NCI-H2107 treated with DMSO at 0.1 percent for 48 hours (cell line): ENCODE measurements at regions not wholly inside any gene's neighbourhood (a gene's known extent, or its start where the extent isn't known, plus 50 kb on each side); places are given as distances from the start of the nearest gene placed in this dataset.

Source experiments
- DNase-seq: peaks from one replicate; lab custom pipeline; 2025; ENCODE audit not compliant: unreplicated experiment; lab: John Stamatoyannopoulos, UW

DNA sequence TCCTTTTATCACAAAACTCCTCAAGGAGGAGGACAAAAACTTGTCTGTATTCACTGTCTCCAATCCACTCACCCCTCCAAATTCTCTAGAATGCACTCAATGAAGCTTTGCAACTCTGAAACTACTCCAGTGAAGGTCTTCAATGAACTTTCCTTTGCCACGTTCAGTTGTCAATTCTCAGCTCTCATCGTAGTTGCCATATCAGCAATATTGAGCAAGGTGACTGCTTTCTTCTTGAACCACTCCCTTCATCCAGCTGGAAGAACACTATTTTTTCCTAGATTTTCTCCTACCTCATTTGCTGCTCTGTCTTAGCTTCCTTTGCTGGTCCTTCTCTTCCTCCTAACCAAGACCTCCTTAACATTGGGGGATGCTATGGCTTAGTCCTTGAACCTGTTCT lies 191.8 kb downstream of the KDR start:
- DNase-seq: no peak

DNA sequence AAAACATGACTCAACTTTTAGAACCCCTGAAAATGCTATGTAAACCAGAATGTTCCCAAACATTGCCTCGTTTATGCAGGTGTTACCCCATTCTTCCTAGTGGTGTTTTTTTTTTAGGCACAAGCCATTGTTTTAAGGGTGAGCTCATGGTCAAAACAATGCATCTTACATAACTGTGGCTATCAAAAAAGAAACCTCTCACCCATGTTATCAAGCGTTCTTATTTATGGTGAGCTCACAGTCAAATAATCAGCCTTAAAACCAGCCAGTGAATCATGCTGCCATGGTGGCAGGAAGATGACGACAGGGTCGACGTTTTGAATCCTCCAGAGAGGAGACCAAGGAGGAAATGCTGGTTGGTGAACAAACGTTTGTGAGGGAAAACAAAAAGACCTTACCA lies 195.2 kb downstream of the KDR start:
- no peak for DNase-seq

DNA sequence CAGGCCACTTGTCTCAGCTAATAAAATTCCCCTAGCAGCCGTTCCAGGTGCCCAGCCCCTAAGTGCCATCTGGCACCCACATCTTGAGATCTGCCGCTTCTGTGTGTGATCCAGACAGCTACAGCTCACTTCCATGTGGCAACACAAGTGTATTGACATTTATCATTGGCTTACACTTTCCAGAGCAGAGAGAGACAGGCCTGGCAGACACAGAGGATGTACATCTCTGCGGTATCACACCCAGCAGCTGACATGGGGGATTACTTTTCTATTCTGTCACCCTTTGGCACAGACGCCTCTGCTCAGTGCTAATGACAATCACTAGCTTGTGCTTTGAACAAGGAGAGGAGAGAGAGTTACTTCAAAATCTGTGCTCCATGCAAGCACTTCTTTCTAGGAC lies 195.9 kb downstream of the KDR start:
- peak; percentile 39 for DNase-seq

DNA sequence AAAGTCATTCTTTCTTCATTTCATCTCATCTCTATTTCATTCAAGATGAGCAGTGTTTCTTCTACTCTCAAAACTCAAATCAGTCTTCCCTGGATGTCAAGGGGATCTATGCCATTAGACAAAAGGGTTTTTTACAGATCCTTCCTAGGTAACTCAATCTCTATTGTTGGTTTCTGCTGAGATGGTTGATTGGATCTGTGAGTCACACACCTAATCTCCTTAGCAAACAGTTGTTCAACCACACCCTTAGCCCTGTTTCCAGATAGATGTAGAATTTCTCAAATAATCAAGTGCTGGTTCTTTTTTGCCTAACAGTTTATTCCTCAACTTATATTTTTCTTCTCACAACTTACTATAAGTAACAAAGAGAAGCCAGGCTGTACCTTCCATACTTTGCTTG lies 200.5 kb downstream of the KDR start:
- no peak for DNase-seq

DNA sequence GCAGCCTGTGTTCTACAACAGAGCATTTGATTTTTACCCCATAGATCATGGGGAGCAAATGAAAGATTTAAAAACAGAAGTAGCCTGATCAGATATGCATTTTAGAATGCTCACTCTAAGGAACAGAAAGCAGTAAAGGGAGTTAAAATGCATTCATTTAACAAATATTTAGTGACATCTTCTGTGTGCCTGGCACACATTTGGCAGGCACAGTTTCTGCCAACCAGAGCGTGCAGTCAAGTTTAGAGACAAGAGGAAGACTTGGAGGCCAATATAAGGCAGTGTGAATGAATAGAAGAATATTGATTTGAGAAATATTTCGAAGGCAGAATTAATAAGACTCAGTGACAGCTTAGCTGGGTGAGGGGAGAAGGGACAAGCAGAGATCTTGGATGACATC lies 210.1 kb downstream of the KDR start:
- DNase-seq: no peak

DNA sequence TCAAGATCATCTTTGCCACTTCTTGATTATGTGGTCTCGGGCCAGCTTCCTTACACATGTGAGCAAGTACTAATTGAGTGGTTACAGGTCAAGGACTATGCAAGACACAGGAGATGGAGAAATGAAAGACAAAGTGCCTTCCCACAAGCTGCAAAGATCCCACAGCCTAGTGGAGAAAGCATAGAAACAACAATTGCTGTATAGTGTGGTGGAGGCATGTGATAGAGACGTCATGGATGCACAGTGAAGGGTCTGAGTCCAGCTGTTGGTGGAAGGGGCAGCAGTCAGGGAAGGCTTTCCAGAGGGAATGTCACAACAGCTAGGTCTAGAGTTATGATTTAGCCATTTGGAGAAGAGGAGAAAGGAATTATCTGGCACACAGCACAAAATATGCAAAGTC lies 210.6 kb downstream of the KDR start:
- DNase-seq: no peak

DNA sequence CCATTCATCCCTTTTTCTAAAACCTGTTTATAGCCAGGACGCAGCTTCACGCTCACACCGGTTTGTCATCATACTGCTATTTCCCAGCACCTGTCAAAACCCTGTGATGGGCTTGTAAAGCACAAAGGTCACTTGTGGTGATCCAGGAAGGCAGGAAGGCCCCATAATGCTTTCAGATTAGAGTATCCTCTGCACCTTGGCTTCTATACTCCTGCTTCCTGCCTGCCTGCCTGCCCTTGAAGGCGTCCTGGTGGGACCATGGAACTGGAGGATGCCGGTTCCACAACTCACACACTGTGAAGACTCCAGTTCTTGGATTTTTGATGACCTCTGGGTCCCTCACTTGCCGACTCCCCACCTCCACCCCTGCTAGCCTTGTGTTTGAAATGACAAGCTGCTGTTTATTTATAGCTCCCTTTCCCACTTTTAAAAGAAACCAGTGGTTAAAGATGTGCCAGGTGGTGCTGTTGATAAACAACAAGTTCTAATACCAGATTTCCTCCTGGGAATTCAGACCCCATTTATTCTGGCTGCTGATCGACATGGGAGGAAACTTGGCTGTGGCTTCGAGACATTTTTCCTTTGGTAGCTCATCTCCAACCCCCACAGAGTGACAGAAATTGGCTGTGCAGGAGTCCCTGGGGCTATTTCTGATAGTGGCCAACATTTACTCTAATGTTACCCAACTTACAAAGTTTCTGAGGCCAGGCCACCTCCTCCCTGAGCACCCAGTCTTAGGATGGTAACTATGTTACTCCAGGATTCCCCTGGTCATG lies 211.5 kb downstream of the KDR start:
- DNase-seq: peak; percentile 7

DNA sequence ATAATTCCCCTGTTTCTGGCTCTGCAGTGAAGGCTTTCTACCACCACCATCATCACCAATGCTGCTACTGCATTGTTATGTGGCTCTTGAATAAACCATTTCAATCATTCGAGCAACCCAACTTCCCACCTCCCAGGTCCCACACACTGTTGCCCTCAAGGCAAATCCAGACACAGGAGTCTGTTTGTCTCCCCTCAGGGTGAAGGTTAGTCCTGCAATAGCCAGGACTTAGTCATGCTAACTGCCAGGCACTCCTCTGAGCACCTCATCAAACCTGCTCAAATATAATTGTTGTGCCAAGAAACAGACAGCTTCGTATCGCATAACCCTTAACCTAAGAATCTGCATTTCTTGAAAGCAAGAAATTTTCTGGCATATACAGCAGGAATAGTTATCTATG lies 213.2 kb downstream of the KDR start:
- no peak for DNase-seq

DNA sequence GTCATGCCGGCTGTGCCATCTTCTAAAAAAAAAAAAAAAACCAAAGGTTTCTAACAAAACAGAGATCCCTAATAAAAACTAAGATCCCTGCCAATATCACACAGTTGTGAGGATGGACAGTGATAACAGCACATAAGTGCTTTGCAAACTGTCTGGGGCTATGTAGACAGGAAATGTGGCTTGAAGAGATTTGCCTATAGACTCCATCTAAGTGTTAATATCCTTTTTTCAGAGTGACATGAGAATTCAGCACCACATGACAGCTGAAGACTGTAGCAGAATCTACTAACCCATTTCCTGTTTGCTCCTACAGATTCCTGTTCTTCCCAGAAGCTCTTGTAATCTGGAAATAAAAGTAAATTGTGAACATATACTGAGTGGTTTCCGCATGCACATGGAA lies 215.4 kb downstream of the KDR start:
- DNase-seq: no peak

DNA sequence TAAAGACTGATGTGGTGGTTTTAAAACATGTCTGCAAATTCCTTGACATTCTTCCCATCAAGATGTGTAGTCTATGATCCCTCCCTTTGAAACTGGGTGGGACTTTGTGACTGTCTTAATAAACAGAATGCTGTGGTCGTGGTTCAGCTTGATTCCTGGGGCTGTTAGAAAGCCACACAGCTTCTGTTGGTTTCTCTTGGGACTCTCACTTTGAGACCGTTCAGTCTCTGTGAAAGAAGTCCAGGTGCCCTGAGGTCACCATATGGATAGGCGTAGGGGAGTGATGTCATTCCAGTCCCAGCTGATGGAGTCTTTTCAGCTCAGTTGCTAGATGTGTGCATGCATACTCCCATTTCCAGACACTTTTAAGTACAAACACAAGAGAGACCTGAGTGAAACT lies 216.6 kb downstream of the KDR start:
- DNase-seq: no peak

DNA sequence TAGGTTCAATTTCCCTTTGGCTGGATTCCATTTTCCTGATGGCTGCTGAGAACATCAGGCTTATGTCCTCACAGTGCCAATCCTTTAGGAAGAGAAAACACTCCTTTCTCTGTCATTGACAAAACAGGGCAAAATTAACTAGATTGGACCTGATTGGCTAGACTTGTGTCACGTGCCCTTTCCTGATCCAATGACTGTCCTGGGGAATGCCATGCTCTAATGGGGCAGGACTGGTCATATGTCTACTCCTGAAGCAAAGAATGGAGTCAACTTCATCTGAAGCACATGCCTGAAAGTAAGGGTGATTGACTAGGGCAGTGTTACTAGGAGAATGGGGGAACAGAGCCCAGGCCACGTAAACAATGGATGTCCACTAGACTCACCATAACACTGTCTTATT lies 220.4 kb downstream of the KDR start:
- DNase-seq: no peak

DNA sequence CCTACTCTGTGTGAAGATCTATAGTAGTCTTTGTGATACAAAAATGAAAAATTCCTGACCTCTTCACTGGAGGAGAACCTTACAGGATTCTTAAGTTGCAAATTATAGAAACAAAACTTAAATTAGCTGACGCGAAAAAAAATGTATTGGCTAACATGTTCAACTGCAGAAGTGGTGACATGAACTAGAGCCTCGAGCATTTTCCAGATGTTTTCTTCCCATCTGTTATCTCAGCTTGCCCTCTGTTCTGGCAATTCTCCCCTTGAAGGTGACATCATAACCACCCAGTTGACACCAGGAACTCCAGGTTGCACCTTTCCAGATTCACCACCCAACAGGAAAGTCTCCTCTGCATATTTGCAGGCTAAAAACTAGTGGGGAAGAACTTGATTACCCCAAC lies 222.4 kb downstream of the KDR start:
- DNase-seq: no peak

DNA sequence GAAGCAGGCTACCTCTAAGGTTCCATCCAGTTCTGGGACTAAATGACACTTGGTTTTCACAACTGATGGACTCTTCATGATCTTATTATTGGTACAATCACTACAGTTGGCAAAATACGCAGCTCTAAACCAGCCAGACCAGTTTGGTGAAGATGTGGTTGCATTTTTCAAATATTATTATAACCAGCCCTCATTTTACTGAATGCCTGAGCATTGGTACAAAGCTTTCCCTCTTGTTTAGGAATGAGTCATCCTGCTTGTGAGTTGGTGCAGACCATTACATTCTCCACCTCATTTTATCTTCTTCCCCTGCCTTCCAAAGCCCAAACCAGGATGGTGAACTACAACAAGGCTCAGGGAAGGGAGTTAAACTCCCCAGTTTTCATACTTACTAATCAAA lies 223.1 kb downstream of the KDR start:
- DNase-seq: no peak

DNA sequence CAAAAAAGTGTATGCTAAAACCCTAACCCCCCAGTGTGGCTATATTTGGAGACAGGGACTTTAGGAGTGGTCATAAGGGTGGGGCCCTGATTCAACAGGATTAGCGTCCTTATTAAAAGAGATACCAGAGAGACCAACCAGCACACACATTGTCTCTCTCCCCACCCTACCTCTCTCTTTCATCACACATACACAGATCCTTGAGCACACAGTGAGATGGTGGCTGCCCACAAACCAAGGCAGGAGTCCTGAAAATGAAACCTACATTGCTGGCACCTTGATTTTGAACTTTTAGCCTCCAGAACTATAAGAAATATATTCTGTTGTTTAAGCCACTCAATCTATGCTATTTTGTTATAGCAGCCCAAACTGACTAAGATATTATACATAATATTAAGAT lies 224.2 kb downstream of the KDR start:
- DNase-seq: no peak

DNA sequence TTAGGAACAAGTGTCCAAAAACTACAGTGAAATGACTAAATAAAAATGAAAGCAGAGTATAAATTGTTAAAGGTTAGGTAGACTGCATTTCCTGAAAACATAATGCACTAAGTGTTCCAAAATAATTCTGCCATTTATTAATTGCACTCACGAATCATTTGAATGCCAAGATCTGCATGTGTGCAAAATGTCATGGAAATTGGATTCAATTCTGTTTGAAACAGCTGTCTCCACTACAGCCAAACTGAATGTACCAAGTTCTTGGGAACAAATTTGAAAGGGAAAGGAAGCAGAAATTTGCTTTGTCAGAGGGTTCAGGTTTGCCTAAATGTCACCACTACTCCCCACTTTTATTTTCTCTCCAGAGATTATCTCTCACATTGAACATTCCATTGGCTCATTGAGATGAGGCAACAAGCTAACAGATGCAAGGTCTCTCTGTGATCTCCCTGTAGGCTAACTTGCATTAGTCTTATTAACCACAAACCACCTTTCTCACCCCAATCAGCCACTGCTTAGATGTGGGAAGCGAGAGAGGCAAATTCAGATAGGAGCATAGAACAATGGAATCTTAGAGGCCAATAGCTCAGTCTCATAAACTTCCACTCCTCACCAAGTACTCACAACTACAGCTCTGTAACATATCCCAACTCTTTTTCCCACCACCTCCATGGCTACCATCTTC lies 226.6 kb downstream of the KDR start:
- DNase-seq: no peak

DNA sequence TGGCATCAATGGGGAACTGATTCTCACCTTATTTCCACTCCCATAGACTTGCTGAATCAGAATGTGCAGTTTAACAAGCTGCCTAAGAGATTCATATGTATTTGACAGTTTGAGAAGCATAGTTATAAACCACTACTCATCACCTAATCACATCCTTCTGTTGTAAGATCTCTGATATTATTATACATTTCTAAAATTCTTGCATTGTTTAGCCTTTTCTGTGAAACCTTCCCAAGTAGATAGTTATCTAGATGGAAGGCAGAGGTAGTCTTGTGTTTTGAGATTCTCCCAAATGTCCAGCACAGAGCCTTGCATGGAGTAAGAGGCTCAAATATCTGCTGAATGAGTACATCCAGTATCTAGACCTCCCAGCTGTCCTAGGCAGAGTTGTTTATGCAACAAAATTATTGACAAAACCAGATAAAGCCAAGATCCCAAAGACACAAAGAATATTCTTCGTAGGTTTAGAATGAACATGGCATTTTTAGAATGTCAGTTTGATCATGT lies 227.3 kb downstream of the KDR start:
- DNase-seq: no peak

DNA sequence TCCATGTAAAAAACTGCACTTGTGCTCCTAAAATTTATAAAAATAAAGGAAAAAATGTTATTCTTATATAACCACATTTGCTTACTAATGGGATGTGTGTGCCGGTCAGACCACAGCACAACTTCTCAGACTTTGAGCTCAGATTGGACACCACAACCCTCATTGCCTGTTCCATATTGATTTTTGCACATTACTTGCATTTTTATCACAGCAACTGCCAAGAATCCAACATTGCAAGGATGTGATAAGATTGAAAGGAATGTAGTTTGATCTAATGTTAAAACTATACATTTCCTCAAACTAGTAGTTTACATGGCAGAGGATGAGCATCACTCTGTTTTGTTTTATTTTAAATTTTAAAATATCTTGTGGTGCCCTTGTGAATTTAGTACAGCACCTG lies 227.8 kb downstream of the KDR start:
- no peak for DNase-seq

DNA sequence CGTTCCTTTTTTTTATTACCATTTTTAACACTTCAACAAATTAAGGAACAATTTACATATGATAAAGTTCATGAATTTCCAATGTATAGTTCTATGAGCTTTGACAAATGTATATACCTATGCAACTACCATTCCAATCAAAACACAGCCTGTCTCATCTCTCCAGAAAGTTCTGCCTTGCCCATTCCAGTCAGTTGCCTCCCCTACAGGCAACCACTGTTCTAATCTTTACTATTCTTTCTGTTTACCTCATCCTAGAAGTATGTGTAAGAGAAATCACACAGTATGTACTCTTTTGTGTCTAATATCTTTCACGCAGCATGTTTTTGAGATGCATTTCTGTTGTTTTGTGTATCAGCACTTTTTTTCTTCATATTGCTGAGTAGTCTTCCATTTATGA lies 224.9 kb downstream of the KIT start:
- no peak for DNase-seq

DNA sequence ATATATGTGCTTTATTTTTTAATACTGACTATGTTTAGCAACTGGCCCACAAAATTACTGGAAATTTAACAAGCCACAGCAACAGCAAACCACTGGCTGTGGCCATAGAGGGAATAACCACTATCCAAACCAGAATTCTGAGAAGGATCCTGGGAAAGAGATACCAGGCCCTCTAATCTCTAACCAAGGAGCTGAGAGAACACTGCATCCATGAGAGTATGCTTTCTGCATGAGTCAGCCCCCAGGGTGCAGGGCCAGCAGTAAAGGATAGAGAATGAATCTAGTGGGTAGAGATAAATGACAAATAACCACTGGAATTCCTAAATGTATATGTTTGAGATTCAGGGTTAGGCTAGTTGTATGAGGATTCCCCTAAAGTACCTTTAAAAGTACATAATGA lies 221.8 kb downstream of the KIT start:
- no peak for DNase-seq

DNA sequence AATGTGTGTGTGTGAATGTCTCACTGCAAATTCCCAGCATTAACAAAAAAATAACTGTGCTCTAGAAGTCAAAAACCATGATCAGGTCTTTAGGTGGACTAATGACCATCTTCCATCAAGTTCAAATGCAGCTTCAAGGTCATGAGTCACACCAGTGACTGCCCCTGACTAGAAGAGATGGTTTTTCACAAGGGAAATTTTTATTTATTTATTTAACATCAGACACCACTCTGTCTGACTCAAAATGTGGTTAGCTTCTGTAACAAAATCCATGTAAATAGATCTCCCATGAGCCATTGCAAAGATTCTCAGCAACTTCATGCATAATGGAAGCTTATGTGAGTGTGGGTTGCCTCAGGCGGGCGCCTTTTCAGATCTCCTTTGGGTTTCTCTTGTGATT lies 219.2 kb downstream of the KIT start:
- DNase-seq: no peak

DNA sequence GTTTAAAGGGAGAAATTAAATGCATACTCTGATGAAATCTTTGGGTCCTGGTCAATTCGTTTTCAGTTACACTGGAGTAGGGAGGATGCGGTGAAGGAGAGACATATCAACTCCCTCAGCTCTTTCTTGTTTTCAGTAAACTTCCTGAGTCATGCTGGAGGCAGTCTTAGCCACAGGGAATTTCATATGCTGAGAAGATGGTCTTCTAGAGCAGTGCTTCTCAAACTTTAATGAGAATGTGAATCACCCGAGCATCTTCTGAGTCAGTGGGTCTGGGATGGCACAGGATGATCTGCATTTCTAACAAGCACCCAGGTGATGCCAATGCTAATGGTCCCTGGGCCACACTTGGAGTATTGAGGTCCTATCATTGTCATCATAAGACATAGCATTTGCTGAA lies 214.5 kb downstream of the KIT start:
- no peak for DNase-seq

DNA sequence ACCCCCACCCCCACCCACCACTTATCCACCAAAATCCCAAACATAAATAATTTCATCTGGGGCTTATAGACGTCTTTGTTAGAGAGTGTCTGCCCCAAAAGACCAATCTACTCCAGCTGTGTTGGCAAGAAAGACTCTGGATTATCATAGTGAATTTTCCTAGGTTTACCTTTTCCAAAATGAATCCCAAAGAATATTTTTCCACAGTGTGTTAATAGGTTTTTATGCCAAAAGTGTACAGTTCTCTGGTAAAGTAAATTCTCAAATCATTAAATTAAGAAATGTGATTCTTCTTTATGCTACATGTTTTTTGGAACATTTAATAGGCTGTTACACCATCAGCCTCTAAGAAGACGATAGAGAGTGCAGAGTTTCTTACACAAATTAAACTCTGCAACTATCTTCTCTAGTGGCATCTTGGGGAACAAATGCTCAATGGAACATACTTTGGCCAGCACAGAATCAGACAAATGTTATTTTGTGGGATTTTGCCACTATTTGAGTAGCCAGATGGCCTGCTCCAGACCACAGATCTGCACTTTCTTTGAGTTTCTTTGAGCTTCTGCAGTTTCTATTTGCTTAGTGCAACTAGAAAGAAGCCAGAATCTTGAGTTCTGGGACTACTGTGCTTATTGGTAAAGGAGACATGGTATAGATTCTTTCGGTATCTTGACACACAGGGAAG lies 206.0 kb downstream of the KIT start:
- no peak for DNase-seq
